ENCODE measurements at regions not wholly inside any gene's neighbourhood (a gene's known extent, or its start where the extent isn't known, plus 50 kb on each side); places are given as distances from the start of the nearest gene placed in this dataset.

DNA sequence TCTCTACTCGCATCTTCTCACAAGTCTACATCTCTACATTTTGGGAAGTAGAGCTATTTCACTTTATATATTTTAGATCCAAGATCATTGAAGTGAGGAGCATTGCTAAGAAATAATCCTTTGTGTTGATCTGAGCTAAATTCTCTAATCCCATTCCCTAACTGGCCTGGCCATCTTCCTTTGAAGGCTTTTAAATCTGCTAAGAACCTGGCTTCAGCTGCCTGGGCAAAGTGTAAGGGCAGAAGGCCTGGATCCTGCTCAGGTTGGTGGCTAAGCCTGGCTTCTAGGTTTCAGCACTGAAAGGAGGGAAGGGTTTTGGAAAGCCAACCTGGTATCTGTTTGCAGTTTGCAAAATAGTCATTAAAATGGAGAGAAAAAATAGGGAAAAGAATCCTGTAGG, 167.6 kb downstream of the BRINP2 start:
- DNase-seq (ENCODE audit: low read depth) = no peak

DNA sequence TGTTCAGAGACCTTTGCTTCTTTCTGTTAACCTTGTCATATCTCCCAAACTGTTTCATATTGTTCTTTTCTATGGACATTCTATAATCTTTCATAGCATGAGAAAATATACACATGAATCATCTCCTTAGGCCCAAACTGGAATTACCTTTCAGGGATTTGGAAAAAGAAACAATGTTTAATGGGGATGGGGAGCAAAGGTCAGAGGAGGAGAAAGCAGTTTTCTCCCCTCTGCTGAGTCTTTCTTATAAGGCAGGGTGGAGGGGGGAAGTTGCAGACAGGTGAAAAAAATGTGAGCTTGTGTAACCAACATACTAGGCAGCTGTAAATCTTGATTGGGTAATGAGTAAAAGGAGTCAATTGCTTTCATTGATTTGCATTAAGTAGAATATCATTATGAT, 164.1 kb downstream of the BRINP2 start:
- DNase-seq (ENCODE audit: low read depth) = no peak

DNA sequence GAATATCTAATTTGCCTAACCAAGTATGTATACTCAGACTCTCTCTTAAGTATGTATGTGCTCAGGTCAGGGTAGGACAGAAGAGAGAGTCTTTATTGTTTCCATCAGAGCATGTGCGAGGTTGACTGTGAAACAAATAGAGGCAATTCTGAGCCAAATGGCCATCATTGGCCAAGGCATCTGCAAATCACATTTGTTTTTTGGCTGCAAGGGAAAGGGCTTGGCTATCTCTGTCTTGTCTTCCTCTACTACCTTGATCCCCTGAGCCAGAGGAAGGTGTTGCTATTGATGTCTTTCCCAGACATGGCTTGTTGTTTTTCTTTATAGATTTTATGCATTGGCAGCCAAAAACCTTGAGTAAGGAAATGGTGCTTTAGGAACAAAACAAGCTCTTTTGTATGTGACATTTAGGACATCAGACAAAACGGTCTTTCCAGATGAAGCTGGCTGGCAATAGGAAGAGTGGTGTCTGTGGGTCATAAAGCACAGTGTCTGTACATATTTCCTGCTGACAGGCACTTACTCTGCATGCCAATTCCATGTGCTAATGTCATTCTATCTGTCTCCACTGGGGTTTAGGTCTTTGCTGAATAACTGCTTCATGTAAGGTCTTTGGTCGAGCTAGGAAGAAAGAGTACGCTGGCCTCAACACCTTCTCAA, 163.3 kb downstream of the BRINP2 start:
- no peak for DNase-seq (ENCODE audit: low read depth)
